GM06990 (cell line): ENCODE measurements at regions not wholly inside any gene's neighbourhood (a gene's known extent, or its start where the extent isn't known, plus 50 kb on each side); places are given as distances from the start of the nearest gene placed in this dataset.

Experiments
- DNase-seq: peaks from one replicate; pipeline ENCODE4 v3.0.0-alpha.2; 2011; ENCODE audit not compliant: insufficient read length; ENCODE audit errors: extremely low read depth
- H3K27me3 ChIP-seq: replicated peaks from 2 replicates; pipeline ENCODE4 v1.6.0; 2011; ENCODE audit warnings: low read length; ENCODE audit not compliant: control insufficient read depth, insufficient read depth
- H3K36me3 ChIP-seq: 2 replicates; pipeline ENCODE4 v1.5.1; 2011; ENCODE audit warnings: low read length; ENCODE audit not compliant: control insufficient read depth, insufficient read depth
- H3K4me3 ChIP-seq: replicated peaks from 2 replicates; pipeline ENCODE4 v1.5.1; 2011; ENCODE audit warnings: low read depth, mild to moderate bottlenecking, control low read depth, low read length
- CTCF ChIP-seq: IDR thresholded peaks from 2 replicates; pipeline ENCODE4 v1.5.1; 2011; ENCODE audit warnings: low read length, control low read depth, mild to moderate bottlenecking, inconsistent platforms; ENCODE audit not compliant: insufficient read depth, poor library complexity, severe bottlenecking

GRCh38 chr16:66269617-66270332 is 96.7 kb upstream of the CDH5 start:
- no peak for TF ChIP-seq CTCF
- Histone ChIP-seq H3K36me3 (no peaks in the 10 kb centered on the region), H3K4me3 (no peak overlapping the region), H3K27me3 (peaks cover 4% of the 10 kb centered on the region)
- DNase-seq = no peak

- DNase-seq = no peak
- no peak overlapping the region for H3K4me3 ChIP-seq
- peaks cover 4% of the 10 kb centered on the region for H3K27me3 ChIP-seq
- no peak for TF ChIP-seq CTCF
- no peaks in the 10 kb centered on the region for H3K36me3 ChIP-seq
These were observed 99.0 kb upstream of the CDH5 start for GRCh38 chr16:66267292-66268014.

GRCh38 chr16:66266436-66267291 is 99.8 kb upstream of the CDH5 start:
- no peak for DNase-seq
- no peak for TF ChIP-seq CTCF
- Histone ChIP-seq H3K27me3 (peaks cover 4% of the 10 kb centered on the region), H3K4me3 (no peak overlapping the region), H3K36me3 (no peaks in the 10 kb centered on the region)

GRCh38 chr16:66265556-66266141 is 100.8 kb upstream of the CDH5 start:
- H3K27me3 ChIP-seq = peaks cover 4% of the 10 kb centered on the region
- no peak overlapping the region for H3K4me3 ChIP-seq
- no peaks in the 10 kb centered on the region for H3K36me3 ChIP-seq
- no peak for DNase-seq
- TF ChIP-seq CTCF = no peak

- no peak for TF ChIP-seq CTCF
- no peak for DNase-seq
- no peak overlapping the region for H3K4me3 ChIP-seq
- no peaks in the 10 kb centered on the region for H3K36me3 ChIP-seq
- H3K27me3 ChIP-seq = peaks cover 4% of the 10 kb centered on the region
These were observed 101.5 kb upstream of the CDH5 start for GRCh38 chr16:66265048-66265415.
